IPS-20b (cell line): ENCODE measurements at regions not wholly inside any gene's neighbourhood (a gene's known extent, or its start where the extent isn't known, plus 50 kb on each side); places are given as distances from the start of the nearest gene placed in this dataset.
A peak's percentile ranks its signal among the peaks of the same experiment; 100 is the strongest.

Source experiments
- H3K27ac ChIP-seq: one replicate; pipeline ENCODE4 v1.5.1; 2013; ENCODE audit warnings: low read length
- H3K27me3 ChIP-seq: 2 replicates; pipeline ENCODE4 v1.6.1; 2013; ENCODE audit warnings: mild to moderate bottlenecking, low read length, inconsistent platforms; ENCODE audit not compliant: insufficient read depth
- H3K36me3 ChIP-seq: 2 replicates; pipeline ENCODE4 v1.6.1; 2013; ENCODE audit warnings: low read depth, mild to moderate bottlenecking, inconsistent platforms, low read length, moderate library complexity; ENCODE audit not compliant: insufficient read depth
- H3K4me1 ChIP-seq: 2 replicates; pipeline ENCODE4 v1.6.1; 2013; ENCODE audit warnings: mild to moderate bottlenecking, control low read depth, inconsistent platforms, low read length, moderate library complexity; ENCODE audit not compliant: insufficient read depth
- H3K4me3 ChIP-seq: 2 replicates; pipeline ENCODE4 v1.5.1; 2013; ENCODE audit warnings: mild to moderate bottlenecking, low read length, inconsistent platforms
- H3K9ac ChIP-seq: 2 replicates; pipeline ENCODE4 v1.6.1; 2013; ENCODE audit warnings: low read depth, mild to moderate bottlenecking, inconsistent platforms, low read length, moderate library complexity
- H3K9me3 ChIP-seq: 2 replicates; pipeline ENCODE4 v1.6.1; 2013; ENCODE audit warnings: mild to moderate bottlenecking, low read depth, low read length, inconsistent platforms; ENCODE audit not compliant: insufficient read depth

- Histone ChIP-seq H3K9me3 (no peaks in the 10 kb centered on the region), H3K9ac (no peak overlapping the region), H3K4me3 (no peak overlapping the region), H3K4me1 (peaks cover 3% of the 10 kb centered on the region; the same call in 1 of the 2 replicates), H3K27ac (no peak overlapping the region), H3K36me3 (no peaks in the 10 kb centered on the region), H3K27me3 (peaks cover 18% of the 10 kb centered on the region)
Measured at GRCh38 chr3:107236655-107237337, 140.4 kb upstream of the CCDC54 start.

- H3K27ac ChIP-seq, result no peak overlapping the region
- no peaks in the 10 kb centered on the region for H3K9me3 ChIP-seq
- H3K36me3 ChIP-seq, result no peaks in the 10 kb centered on the region
- peaks cover 3% of the 10 kb centered on the region; the same call in 1 of the 2 replicates for H3K4me1 ChIP-seq
- no peak overlapping the region for H3K9ac ChIP-seq
- H3K27me3 ChIP-seq, result peaks cover 18% of the 10 kb centered on the region
- no peak overlapping the region for H3K4me3 ChIP-seq
Measured at GRCh38 chr3:107238787-107239186, 138.5 kb upstream of the CCDC54 start.

- H3K4me3 ChIP-seq, result peak overlapping the region; percentile 78; the same call in 1 of the 2 replicates
- H3K9ac ChIP-seq, result no peak overlapping the region
- no peaks in the 10 kb centered on the region for H3K9me3 ChIP-seq
- peaks cover 18% of the 10 kb centered on the region for H3K27me3 ChIP-seq
- no peak overlapping the region for H3K27ac ChIP-seq
- peaks cover 3% of the 10 kb centered on the region; the same call in 1 of the 2 replicates for H3K4me1 ChIP-seq
- H3K36me3 ChIP-seq, result no peaks in the 10 kb centered on the region
Measured at GRCh38 chr3:107239703-107240102, 137.5 kb upstream of the CCDC54 start.

GRCh38 chr3:107240183-107241091, 136.8 kb upstream of the CCDC54 start:
- Histone ChIP-seq H3K27me3 (peaks cover 18% of the 10 kb centered on the region), H3K4me3 (peak overlapping the region; percentile 78), H3K4me1 (peaks cover 3% of the 10 kb centered on the region; the same call in 1 of the 2 replicates), H3K9me3 (no peaks in the 10 kb centered on the region), H3K9ac (peak overlapping the region; percentile 70; the same call in 1 of the 2 replicates), H3K27ac (no peak overlapping the region), H3K36me3 (no peaks in the 10 kb centered on the region)

- Histone ChIP-seq H3K4me1 (peaks cover under 1% of the 10 kb centered on the region; the same call in 1 of the 2 replicates), H3K27me3 (peaks cover 18% of the 10 kb centered on the region), H3K36me3 (no peaks in the 10 kb centered on the region), H3K9ac (peak overlapping the region; percentile 70; the same call in 1 of the 2 replicates), H3K9me3 (no peaks in the 10 kb centered on the region), H3K27ac (no peak overlapping the region), H3K4me3 (peak overlapping the region; percentile 78)
Measured at GRCh38 chr3:107241217-107241616, 136.0 kb upstream of the CCDC54 start.

GRCh38 chr3:107242579-107242978, 134.7 kb upstream of the CCDC54 start:
- no peak overlapping the region for H3K4me3 ChIP-seq

GRCh38 chr3:107247116-107247515, 130.1 kb upstream of the CCDC54 start:
- no peaks in the 10 kb centered on the region for H3K9me3 ChIP-seq
- no peaks in the 10 kb centered on the region for H3K27me3 ChIP-seq
- no peak overlapping the region for H3K4me3 ChIP-seq
- no peaks in the 10 kb centered on the region for H3K4me1 ChIP-seq
- no peak overlapping the region for H3K9ac ChIP-seq
- H3K27ac ChIP-seq, result no peak overlapping the region
- no peaks in the 10 kb centered on the region for H3K36me3 ChIP-seq

More at GRCh38 chr3:107242579-107242978, 134.7 kb upstream of the CCDC54 start:
- Histone ChIP-seq H3K9ac (no peak overlapping the region), H3K9me3 (no peaks in the 10 kb centered on the region), H3K27me3 (peaks cover 18% of the 10 kb centered on the region), H3K36me3 (no peaks in the 10 kb centered on the region), H3K4me1 (no peaks in the 10 kb centered on the region), H3K27ac (no peak overlapping the region)

GRCh38 chr3:107249132-107249531, 128.1 kb upstream of the CCDC54 start:
- no peak overlapping the region for H3K27ac ChIP-seq
- no peak overlapping the region for H3K9ac ChIP-seq
- no peak overlapping the region for H3K4me3 ChIP-seq
- H3K9me3 ChIP-seq, result no peaks in the 10 kb centered on the region
- H3K4me1 ChIP-seq, result no peaks in the 10 kb centered on the region
- no peaks in the 10 kb centered on the region for H3K36me3 ChIP-seq
- H3K27me3 ChIP-seq, result no peaks in the 10 kb centered on the region

- Histone ChIP-seq H3K4me3 (no peak overlapping the region), H3K9ac (no peak overlapping the region), H3K27ac (no peak overlapping the region), H3K27me3 (no peaks in the 10 kb centered on the region), H3K9me3 (no peaks in the 10 kb centered on the region), H3K36me3 (no peaks in the 10 kb centered on the region), H3K4me1 (no peaks in the 10 kb centered on the region)
Measured at GRCh38 chr3:107250221-107250620, 127.0 kb upstream of the CCDC54 start.

GRCh38 chr3:107251819-107252218, 125.4 kb upstream of the CCDC54 start:
- Histone ChIP-seq H3K36me3 (no peaks in the 10 kb centered on the region), H3K9ac (no peak overlapping the region), H3K27ac (no peak overlapping the region), H3K4me3 (no peak overlapping the region), H3K4me1 (no peaks in the 10 kb centered on the region), H3K27me3 (no peaks in the 10 kb centered on the region), H3K9me3 (no peaks in the 10 kb centered on the region)

GRCh38 chr3:107256963-107257362, 120.3 kb upstream of the CCDC54 start:
- no peaks in the 10 kb centered on the region for H3K9me3 ChIP-seq
- H3K4me1 ChIP-seq, result no peaks in the 10 kb centered on the region
- H3K4me3 ChIP-seq, result no peak overlapping the region
- no peaks in the 10 kb centered on the region for H3K27me3 ChIP-seq
- H3K27ac ChIP-seq, result no peak overlapping the region
- no peak overlapping the region for H3K9ac ChIP-seq
- H3K36me3 ChIP-seq, result no peaks in the 10 kb centered on the region
